Stimulated activated naive CD4-positive, alpha-beta T cell treated with Interleukin-2 at 50 U/mL for 16 hours (primary cell): ENCODE measurements at regions not wholly inside any gene's neighbourhood (a gene's known extent, or its start where the extent isn't known, plus 50 kb on each side); places are given as distances from the start of the nearest gene placed in this dataset.

Source experiments
- DNase-seq: peaks from one replicate; lab custom pipeline; 2025; lab: John Stamatoyannopoulos, UW

GRCh38 chr9:84450029-84450428, 109.5 kb upstream of the SLC28A3 start:
- DNase-seq = no peak

GRCh38 chr9:84456527-84456926, 116.0 kb upstream of the SLC28A3 start:
- no peak for DNase-seq

GRCh38 chr9:84460695-84461094, 120.1 kb upstream of the SLC28A3 start:
- no peak for DNase-seq

GRCh38 chr9:84463272-84463671, 122.7 kb upstream of the SLC28A3 start:
- no peak for DNase-seq

GRCh38 chr9:84466580-84467285, 126.2 kb upstream of the SLC28A3 start:
- no peak for DNase-seq

- no peak for DNase-seq
Observed at GRCh38 chr9:84471816-84472215, 131.3 kb upstream of the SLC28A3 start.

GRCh38 chr9:84478996-84479395, 138.4 kb upstream of the SLC28A3 start:
- no peak for DNase-seq

- DNase-seq = no peak
Observed at GRCh38 chr9:84480071-84480470, 139.5 kb upstream of the SLC28A3 start.

- no peak for DNase-seq
Observed at GRCh38 chr9:84481231-84481630, 140.7 kb upstream of the SLC28A3 start.

- no peak for DNase-seq
Observed at GRCh38 chr9:84481636-84482218, 141.2 kb upstream of the SLC28A3 start.

- no peak for DNase-seq
Observed at GRCh38 chr9:84482607-84483006, 142.0 kb upstream of the SLC28A3 start.

- no peak for DNase-seq
Observed at GRCh38 chr9:84484172-84484571, 143.6 kb upstream of the SLC28A3 start.

GRCh38 chr9:84485539-84485938, 145.0 kb upstream of the SLC28A3 start:
- no peak for DNase-seq

GRCh38 chr9:84486663-84487062, 146.1 kb upstream of the SLC28A3 start:
- DNase-seq = no peak

- no peak for DNase-seq
Observed at GRCh38 chr9:84490206-84490841, 149.8 kb upstream of the SLC28A3 start.

- no peak for DNase-seq
Observed at GRCh38 chr9:84490842-84491325, 150.3 kb upstream of the SLC28A3 start.

- no peak for DNase-seq
Observed at GRCh38 chr9:84492366-84493159, 152.0 kb upstream of the SLC28A3 start.

GRCh38 chr9:84493284-84493947, 152.9 kb upstream of the SLC28A3 start:
- no peak for DNase-seq

- DNase-seq = no peak
Observed at GRCh38 chr9:84499969-84500582, 159.5 kb upstream of the SLC28A3 start.

- DNase-seq = no peak
Observed at GRCh38 chr9:84500826-84501225, 160.3 kb upstream of the SLC28A3 start.

- no peak for DNase-seq
Observed at GRCh38 chr9:84501587-84501986, 161.0 kb upstream of the SLC28A3 start.
